GM19023 (cell line): ENCODE measurements at regions not wholly inside any gene's neighbourhood (a gene's known extent, or its start where the extent isn't known, plus 50 kb on each side); places are given as distances from the start of the nearest gene placed in this dataset.

Experiments used
- ATAC-seq: cut with Tn5 transposase; IDR thresholded peaks from one replicate; pipeline ENCODE4 v1.9.1; 2021; ENCODE audit warnings: mild to moderate bottlenecking, moderate library complexity; ENCODE audit not compliant: unreplicated experiment

DNA sequence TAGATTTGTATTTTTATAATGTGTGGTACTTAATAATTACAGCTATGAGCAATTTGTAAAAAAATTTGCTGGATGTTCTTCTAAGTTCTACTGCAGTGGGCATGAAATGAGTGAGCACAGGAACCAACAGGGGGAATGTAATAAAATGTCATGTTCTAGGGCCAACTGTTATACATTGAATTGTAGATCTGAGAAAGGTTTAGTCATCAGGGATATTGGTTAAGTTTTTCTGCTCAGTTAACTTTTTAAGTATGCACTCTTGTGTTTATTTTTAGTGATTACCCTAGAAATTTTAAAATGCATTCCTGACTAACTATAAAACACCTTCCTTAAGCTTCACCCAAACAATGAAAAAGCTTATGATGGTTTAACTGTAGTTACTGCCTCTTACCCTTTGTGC is 101.8 kb downstream of the CAND1 start:
- no peak for ATAC-seq

DNA sequence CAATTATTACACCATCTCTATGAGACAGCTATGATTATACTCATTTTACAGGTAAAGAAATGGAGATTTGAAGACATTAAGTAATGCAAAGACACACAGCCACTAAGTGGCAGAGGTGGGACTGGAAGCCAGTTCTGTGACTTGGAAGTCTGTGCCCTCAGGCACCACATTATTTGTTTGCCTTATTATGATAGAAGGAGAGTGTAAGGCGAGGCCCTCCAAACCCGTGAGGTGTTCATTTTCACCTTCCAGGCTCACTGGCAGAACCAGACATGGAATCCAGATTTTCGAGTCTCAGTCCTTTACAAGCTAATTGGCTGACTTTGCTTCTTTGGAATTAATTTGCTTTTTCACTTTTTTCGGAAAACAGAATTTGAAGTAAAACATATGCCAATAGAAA is 107.9 kb downstream of the CAND1 start:
- ATAC-seq, result no peak

DNA sequence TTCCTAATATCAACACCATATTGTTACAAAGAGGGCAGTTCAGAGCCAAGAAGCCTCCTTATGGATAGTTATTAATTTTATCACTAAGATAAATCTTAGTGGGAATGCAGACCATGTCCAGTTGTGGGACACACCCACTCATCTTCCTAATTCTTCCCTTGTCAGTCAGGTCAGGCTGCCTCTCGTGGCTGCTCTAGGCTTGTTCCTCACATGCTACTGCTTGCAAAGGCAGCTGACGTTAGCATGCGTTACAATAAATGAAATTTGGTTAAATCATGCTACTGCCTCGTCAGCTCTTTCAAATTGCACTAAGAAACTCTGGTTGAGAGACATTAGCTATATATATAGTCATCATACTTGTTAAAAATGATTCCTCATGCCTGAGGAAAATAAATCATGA is 108.4 kb downstream of the CAND1 start:
- no peak for ATAC-seq

DNA sequence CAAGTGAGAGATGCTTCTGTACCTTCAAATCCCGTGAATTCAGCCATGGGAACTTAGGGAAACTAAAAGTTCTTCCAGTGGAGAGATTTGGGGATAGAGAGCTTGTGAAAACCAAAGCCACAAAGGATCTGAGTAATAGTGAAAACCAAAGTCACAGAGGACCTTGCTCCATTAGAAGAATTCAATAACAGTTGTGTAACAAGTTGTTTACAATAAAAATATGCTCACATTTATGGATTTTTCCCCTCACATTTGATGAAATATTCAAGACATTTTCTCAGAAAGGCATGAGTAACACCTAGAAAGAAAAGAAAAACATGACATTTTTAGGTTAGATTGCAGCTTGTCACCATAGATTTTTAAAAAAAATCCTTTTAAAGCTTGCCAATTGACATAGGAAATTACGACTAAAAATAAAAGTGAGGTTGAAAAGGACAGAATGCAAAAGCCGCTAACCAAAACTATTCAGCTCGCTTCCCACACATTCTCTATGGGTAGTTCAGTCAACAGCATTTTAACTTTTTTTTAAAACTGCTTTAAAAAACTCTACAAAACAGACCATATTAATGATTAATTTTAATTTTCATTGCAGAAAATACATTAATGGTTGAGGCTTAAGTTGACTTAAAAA is 113.2 kb downstream of the CAND1 start:
- ATAC-seq, result no peak

DNA sequence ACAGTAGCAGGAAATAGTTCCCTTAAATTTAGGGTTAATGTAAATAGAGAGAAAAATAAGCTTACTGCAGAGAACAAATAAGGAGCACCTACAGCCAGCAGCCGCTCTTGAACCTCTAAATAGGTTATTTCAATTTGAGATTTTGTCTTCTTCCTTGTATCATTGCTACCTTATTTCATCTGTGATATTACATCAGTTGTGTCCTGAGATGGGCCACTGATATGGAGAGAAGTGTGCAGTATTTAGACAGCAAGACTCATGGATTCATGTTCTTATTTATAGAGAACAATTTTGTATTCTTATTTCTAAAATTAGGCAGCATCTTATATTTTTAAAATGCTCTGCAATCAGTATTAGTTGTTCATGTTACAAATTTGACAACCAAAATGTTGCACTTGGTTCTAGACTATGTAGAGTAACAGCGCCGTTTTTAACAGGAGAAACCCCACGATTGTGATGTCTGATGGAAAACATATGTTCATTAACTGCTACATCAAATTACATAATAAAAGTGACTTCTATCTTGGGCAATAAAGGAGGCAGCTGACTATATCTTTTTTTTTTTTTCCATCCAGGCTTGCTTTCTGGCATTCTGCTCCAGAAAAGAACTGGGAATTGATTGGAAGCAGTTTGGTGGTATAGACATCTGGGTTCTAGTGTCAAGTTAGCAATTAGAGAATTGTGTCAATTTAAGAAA is 117.9 kb downstream of the CAND1 start:
- ATAC-seq, result no peak

DNA sequence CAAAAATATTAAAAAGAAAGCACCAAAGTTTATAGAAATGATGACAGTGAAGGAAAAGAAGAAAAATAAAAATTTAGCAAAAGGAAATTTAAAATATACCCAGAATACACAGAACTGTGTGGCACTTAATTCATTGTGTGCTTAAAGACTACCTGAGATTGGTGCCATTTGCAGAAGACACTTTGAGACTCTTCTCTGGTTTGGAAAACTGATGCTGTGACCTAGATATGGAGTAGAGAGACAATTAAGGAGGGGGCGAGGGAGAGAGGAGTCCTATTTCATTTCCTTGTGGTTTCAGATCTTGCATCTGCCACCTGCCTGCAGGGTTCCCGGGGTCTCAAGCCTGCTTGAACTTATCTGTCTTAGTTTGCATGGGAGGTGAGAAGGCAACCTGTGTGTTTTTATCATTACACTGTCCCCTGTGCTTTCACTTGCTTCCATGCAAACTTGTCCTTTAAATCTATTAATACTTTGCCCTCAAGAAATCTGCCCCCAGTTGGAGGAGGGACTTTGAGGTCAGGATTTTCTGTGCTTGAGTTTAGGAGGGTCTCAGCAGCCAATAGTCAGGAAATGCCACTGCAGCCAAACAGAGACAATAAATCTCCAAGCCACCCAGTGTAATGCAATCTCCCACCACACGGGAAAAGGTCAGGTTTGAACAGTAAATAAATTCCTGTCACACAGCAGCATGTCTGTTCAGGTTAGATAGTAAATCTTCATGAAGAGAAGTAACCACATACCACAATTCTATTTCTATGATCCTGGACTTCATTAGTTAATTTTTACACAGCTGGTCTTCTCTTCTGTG is 119.4 kb downstream of the CAND1 start:
- no peak for ATAC-seq

DNA sequence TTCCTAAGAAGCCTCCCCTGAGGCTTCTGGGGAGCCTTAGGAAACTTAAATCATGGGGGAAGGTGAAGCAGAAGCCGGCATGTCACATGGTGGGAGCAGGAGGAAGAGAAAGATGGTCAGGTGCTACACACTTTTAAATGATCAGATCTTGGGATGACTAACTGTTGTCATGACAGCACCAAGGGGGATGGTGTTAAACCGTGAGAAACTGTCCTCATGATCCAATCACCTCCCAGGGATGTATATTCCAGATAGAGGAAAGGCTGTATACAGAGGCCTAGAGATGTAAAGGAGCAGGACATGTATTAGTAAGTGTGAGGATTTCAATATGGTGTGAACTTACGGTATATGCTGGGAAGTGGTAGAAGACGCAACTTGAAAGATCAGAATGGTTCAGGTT is 121.1 kb downstream of the CAND1 start:
- ATAC-seq, result no peak

DNA sequence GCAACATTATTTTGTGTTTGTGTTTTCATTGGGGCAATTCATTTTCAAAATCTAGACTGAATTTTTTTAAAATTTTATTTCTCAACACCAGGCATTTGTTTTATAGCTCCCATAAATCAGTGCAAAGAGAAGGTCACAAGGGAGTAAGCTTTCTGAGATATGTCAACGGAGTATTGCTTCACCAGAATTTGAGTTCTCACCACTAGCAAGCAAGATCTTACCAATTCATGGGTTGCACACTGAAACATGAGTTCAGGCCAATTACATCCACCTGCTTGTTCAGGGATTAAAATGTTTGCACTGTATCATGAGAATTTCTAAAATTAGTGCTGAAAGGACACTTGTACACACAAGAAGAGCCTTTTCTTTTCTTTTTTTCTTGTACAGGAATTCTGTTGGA is 121.9 kb downstream of the CAND1 start:
- no peak for ATAC-seq

DNA sequence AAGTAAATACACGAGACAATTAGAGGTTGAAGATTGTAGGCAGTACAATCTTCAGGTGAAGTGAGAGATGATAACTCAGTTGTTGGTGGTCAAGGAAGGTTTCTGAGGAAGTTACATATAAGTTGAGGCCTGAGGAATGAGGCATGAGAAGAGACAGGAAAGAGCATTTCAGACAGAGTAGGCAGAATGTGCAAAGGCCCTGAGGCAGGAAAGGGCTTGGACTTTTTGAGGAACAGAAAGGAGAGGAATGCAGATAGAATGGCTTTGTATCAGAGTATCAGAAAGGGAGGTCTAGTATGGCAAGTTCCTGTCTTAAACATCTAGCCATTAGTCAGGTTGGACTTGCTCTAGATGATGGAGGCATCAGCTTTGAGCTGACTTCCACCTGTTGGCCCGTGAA is 122.5 kb downstream of the CAND1 start:
- no peak for ATAC-seq

DNA sequence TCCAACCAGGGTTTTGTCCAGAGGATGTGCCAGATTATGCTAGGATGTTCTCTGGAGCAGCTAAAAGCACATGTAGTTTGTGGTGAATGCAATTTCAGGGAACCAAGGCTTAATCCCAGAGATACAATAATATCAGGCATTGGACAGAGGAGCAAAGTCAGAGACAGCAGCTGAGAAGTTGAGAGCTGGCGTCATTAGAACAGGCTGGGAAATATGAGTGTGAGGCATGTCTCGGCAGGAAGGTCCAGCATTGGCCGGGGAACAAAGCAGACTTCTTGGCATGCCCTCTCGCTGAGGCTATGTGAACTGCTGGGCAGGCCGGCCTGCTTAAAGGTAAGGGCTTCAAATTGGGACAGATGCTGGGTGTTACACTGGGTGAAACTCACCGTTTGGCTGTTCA is 125.4 kb downstream of the CAND1 start:
- ATAC-seq, result no peak

DNA sequence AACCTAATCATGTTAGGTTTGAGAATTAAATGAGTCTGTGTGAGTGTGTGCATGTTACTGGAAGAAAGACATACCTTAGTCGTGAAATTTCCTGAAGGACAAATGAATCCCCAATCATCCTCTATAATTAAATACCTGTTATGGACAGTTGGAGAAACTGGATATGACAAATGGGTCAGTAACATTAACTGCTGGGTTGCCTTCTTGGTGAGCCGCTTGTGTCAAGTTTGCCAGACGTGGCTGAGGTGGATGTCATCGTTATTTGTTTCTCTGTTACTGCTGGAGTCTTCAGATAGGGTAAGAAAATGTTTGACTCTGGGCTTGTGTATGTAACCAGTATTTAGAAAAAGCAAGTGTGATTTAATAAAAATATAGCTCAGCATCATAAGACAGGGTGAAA is 131.6 kb downstream of the CAND1 start:
- ATAC-seq, result no peak

DNA sequence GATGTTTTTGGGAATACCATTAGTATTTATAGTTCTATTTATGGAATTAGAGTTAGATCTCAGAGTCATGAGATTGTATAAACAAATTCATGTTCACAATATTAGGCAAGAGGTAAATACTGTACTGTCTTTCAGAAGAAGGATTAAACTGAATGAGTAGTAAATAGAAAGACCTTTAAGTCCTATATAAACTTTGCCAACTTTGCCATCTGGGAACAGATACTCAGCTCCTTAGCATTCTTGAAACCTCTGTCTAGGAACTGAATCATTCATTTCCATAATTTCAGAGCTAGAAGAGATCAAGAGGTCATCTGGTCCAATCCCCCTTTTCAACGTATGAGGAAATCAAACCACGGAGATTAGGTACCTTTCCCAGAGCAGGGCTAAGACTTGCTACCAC is 141.1 kb downstream of the CAND1 start:
- ATAC-seq, result no peak

DNA sequence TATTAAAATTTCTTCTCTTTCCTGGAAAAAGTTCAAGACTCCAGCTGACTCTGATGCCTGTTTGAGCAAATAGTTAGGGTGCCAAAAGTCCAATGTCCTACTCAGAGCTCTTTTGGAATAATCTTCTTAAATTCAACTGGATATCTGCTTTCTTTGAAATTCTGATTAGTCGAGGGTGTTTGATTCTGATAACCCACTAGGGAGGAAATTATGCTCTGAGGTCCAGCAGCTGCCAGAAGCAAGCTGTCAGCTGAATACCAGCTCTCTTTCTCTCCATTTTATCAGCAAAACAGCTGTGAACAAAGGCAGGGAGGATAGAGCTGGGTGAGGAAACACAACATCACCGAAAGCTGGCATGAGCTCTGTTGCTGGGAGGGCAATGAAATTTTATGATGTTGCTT is 141.5 kb downstream of the CAND1 start:
- ATAC-seq, result no peak

DNA sequence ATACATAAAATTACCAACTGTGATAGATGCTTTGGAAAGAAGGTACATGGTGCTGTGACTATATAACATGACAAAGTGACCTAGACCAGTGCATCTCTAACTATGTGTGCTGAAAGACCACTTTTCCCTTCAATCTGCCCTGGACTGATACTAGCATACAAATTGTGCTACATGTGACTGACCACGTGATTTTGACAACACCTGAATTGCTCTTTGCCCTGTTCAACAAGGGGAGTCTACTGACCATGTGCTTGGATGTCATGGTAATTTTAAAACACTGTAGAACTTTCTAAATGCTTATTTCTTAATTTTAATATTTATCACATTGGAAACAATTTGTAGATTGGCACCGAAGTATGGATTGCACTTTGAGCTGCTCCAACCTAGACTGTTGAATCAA is 142.4 kb downstream of the CAND1 start:
- ATAC-seq, result no peak

DNA sequence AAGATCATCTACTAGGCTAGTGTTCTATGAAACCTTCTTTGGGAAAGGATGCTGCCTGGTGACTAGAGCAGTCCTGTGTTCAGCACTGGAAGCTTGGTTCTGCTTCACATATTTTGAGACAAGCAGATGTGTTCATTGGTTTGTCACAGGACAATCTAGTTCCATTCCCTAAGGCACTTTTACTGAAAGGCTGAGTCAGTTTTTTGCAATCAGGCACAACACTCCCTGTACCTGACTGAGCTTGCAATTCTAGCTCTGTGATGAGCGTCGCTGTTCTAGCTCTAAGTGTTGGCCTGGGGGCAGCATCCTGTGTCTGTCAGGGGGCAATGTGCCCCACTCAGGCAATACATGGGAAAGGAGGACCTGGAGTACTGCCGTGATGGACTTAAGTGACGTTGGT is 144.4 kb downstream of the CAND1 start:
- ATAC-seq, result no peak

DNA sequence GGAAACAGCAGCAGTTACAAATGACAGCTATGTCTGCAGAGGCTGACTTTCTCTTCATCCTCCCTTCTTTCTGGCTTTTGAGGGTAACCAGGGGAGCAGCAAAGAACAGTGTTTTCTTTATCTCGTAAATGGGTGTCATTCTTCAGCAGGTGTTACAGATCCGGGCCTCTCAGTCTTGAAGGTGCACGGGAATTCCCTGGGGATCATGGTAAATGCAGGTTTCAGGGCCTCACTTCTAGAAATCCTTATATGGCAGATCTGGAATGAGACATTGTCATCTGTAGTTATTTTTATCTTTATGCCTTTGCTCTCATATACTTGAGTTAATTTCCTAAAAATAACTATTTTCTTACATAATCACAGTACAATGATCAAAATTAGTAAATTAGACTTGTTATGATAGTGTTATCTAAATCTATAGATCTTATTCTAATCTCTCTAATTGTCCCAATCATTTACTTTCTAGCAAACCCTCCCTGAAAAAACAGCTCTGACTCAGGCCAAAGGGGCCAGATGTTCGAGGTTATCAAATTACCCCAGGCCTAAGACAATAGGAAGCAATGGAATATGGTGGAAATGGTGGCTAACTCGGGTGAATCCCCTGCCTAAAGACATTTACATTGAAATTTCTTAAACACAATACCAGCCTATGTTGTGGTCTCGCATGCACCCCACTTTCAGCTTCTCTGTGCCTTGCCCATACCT is 145.0 kb downstream of the CAND1 start:
- no peak for ATAC-seq

DNA sequence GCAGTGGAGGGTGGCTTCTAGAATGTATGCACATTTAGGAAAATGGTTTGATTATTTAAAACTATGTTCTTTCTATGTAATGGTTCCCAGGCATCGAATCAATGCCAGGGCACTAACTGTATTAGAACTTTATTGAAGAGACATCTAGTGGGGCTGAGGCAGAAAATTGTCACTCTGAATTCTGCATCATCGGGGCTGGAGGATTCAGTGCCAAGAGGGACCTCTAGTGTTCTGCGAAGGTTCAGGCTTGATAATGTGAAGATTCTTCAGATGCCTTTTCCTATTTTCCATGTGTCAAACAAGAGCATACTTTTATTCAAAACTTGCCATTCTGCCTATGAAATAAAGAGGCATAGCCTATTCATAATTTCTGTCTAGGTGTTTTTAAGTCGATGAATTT is 146.3 kb downstream of the CAND1 start:
- no peak for ATAC-seq

DNA sequence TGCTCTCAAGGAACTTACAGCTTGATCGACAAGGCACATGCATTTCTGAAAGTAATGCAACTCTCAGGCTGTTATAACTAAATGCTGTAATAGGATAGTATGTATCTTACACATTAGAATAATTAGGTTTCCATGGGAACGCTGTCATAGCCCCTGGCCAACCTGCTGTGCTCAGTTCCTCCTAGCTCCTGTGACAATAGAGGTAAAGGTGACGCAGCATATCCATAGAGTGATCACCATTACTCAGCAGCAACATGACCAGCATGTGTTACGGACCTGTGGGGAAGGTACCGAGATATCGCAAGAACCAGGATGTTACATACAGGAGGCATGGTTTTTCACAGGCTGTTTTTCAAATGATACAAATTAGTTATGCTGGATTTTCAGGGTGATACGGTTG is 150.7 kb downstream of the CAND1 start:
- ATAC-seq, result no peak

DNA sequence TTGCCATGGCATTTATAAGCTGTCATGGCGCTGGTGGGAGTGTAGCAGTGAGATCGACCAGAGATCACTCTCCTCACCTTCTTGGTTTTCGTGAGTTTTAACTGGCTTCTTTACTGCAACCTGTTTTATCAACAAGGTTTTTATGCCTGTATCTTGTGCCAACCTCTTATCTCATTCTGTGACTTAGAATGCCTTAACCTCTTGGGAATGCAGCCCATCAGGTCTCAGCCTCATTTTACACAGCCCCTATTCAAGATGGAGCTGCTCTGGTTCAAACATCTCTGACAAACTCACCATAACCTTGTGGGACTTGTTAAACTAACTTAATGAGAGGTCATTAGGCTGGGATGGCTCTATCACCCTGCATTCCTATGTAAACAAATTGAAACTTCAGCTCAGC is 151.3 kb downstream of the CAND1 start:
- ATAC-seq, result no peak

DNA sequence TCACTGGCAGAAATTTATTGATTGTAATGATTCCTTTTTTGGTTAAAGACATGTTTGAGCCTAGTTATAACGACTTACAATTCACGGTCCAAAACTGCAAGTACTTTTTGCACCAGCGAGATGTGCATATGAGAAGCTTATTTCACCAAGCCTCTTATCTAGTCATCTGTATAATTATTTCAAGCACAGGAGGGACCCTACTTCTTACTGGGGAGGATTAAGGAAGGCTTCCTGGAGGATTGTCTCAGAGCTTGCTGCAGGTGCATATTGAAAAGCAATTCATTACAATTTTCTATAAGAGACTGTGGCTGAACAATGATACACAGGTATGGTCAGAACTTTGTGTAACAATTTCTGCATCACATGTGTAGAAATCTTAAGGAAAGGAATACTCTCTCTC is 152.9 kb downstream of the CAND1 start:
- no peak for ATAC-seq

DNA sequence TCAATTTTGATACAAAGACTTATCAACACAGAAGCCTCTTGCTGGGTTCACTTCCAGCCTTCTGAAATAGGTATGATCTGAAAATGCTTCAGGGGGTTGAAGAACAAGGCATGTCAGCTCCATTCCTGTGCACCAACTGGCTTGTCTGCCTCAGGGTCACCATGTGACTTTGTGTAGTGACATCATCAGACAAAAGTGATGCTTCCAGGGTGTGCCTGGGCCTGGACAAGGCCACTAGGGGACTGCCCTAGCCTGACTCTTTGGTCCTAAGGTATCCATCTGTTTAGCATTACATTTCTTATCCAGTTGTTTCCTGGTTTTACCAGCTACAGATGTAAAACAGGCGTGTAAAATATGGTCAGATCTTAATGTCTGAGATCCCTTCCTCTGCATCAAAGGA is 155.6 kb downstream of the CAND1 start:
- ATAC-seq, result no peak

DNA sequence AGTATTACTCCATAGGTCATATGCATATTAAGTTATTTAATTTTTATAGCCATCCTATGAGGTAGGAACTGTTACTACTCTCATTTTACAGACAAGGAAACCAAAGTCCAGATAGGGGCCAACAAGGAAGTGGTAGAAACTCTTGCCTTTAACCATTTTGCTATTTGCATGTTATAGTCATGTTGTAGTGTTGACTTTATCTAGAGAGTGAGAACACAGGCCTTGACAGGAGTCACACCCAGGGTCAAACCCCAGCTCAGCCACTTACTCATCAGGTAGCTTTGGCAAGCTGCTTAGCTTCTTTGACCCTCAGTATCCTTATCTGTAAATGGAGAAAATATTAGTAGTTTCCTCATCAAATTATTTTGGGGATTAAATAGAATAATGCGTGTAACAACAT is 156.2 kb downstream of the CAND1 start:
- ATAC-seq, result no peak
